AG09309 (cell line): ENCODE measurements at regions not wholly inside any gene's neighbourhood (a gene's known extent, or its start where the extent isn't known, plus 50 kb on each side); places are given as distances from the start of the nearest gene placed in this dataset.

Source experiments
- DNase-seq: peaks from one replicate; pipeline ENCODE4 v3.0.0-alpha.2; 2010; ENCODE audit warnings: low read depth
- H3K4me3 ChIP-seq: 2 replicates; pipeline ENCODE4 v1.5.1; 2011; ENCODE audit warnings: mild to moderate bottlenecking, low read depth, low read length, moderate library complexity; ENCODE audit not compliant: control insufficient read depth
- TF ChIP-seq, protein P1 (sequence below): IDR thresholded peaks from 2 replicates; pipeline ENCODE4 v1.5.1; 2011; ENCODE audit warnings: mild to moderate bottlenecking, low read depth, low read length, inconsistent platforms; ENCODE audit not compliant: insufficient read depth, control insufficient read depth; ENCODE audit errors: missing control alignments

DNA sequence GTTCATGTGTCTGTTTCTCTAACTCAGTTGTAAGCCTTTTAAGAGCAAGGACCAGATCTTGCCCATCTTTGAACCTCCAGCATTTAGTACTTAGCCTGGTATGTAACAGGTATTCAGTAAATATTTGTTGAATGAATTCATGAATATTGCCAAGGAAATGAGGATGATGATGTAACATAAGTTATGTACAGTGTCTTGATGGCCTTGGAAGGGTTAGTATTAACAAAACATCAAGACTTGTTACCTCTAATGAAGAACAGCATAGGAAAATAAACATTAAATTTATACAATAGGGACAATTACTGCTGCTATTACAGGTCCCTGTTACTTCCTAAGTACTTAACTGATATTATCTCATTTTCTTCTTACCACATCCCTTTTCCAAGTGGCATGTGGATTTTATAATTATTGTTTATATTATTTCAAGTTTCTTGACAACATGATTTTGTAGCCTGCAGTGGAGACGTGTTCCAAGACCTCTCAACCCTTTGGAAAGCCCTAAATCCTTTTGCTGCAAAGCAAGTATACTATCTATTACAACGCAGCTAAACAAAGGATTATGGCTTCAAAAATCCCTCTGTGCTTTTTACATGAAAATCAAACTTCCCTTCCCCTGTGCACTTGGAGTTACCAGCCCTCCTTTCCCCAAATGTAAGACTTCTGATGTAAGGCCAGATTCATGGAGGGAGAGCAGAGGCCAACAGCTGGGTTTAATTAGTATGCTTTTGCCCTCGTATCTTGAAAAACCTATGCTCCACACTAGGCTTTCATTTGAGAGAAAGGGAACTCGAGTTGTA is 77.4 kb upstream of the SMIM36 start:
- TF ChIP-seq, protein P1, sequence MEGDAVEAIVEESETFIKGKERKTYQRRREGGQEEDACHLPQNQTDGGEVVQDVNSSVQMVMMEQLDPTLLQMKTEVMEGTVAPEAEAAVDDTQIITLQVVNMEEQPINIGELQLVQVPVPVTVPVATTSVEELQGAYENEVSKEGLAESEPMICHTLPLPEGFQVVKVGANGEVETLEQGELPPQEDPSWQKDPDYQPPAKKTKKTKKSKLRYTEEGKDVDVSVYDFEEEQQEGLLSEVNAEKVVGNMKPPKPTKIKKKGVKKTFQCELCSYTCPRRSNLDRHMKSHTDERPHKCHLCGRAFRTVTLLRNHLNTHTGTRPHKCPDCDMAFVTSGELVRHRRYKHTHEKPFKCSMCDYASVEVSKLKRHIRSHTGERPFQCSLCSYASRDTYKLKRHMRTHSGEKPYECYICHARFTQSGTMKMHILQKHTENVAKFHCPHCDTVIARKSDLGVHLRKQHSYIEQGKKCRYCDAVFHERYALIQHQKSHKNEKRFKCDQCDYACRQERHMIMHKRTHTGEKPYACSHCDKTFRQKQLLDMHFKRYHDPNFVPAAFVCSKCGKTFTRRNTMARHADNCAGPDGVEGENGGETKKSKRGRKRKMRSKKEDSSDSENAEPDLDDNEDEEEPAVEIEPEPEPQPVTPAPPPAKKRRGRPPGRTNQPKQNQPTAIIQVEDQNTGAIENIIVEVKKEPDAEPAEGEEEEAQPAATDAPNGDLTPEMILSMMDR, result no peak
- no peak for DNase-seq
- H3K4me3 ChIP-seq, result no peak overlapping the region

DNA sequence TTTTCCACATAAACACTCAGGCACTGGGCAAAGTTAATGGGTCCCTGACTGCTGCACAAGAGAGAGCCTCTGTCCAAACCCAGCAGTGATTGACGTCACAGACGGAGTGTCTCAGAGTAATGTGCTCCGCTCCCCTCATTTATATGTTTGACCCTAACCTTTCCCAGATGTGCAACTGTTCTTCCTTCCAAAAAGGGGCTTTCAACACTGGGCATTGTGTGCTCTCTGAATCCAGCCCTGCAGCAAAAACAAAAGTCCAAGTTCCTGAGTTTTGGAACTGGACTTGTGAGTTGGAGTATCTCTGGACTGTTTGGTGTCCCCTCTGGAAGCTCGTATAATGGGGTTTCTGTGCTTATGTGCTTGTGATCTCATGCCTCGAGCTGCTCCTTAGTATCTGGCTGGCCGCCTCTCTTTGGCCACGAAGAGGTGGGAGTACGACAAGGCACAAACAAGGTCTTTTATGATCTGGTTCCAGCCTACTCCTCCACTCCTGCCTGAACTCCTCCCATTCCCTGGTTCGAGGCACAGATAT is 76.4 kb upstream of the SMIM36 start:
- DNase-seq, result no peak
- TF ChIP-seq, protein P1, result no peak
- H3K4me3 ChIP-seq, result no peak overlapping the region

DNA sequence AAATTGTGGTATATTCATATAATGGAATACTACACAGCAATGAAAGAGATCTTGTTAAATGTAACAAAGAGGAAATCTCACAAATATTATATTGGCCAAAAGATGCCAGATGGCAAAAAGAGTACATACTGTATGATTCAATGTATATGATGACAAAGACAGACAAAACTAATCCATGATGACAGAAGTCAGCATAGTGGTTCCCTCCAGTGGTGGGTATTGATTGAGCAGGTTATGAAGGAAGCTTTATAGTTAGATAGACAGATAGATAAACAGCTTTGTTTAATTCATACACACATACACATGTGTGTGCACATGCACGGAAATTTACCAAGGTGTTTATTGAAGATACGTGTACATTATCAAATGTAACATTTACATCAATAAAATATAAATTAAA is 74.4 kb upstream of the SMIM36 start:
- no peak for DNase-seq
- TF ChIP-seq, protein P1, result no peak

DNA sequence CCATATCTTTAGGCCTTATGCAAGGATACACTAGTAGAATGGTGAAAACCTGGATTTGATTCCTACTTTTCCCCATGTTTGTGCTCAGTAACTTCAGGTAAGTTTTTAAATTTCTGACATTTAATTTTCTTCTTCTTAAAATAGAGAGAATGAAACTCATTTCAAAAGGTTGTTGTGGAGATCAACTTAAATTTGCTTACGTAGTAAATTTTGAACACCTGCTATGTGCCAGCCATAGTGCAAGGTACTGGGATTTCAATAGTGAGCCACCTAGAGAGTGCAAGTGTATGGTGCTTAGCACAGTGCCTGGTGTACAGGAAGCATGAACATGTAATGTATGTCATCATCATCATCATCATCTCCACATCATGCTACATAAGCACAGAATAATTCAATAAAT is 73.6 kb upstream of the SMIM36 start:
- TF ChIP-seq, protein P1, result no peak
- no peak for DNase-seq
- H3K4me3 ChIP-seq, result no peak overlapping the region

More for the DNA sequence above, 74.4 kb upstream of the SMIM36 start:
- no peak overlapping the region for H3K4me3 ChIP-seq

DNA sequence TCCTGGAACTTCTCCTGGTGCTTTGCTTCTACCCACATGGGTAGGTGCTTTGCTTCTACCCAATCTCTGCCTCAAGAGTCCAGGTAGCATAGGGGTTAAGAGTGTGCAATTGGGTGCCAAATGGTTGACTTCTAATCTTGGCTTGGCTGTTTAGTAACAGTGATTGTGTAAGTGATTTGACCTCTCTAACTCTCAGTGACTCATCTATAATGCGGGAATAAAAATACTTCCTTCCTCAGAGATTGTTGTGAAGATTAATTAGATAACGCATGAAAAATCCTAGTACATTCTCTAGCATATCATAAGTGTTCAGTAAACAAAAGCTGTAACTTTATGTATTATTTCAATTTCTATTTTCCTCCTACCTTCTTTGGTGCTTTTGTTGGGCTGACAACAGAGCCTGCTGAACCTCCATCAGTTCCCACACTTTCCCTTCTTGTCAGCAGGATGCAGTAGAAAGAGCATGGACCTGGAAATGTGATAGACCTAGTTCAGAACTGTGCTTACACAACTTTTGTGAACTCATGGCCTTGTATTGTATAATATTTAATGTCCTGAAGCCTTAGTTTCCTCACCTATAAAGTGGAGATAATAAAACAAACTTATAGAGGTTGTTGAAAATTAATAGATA is 72.9 kb upstream of the SMIM36 start:
- H3K4me3 ChIP-seq, result no peak overlapping the region
- TF ChIP-seq, protein P1, result no peak
- no peak for DNase-seq

DNA sequence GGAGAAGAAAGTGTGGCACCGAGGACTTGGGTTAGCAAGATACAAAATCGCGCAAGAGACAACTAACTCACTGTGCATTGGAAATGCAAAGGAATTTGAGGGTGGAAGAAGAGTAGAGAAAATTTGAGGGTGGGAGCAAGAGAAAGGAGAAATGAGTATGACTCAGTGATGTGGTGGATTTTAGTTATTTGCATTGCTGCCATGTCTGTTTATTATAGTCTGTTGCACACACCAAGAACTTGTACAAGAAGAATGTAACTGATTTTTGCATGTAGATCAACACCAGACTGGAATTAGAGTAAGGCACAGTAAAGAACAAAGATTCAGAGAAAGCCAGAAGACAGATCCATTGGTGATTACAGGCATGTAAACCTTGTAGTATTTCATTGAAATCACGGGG is 71.6 kb upstream of the SMIM36 start:
- no peak overlapping the region for H3K4me3 ChIP-seq
- no peak for DNase-seq
- TF ChIP-seq, protein P1, result no peak
